ENCODE measurements at regions not wholly inside any gene's neighbourhood (a gene's known extent, or its start where the extent isn't known, plus 50 kb on each side); places are given as distances from the start of the nearest gene placed in this dataset.

DNA sequence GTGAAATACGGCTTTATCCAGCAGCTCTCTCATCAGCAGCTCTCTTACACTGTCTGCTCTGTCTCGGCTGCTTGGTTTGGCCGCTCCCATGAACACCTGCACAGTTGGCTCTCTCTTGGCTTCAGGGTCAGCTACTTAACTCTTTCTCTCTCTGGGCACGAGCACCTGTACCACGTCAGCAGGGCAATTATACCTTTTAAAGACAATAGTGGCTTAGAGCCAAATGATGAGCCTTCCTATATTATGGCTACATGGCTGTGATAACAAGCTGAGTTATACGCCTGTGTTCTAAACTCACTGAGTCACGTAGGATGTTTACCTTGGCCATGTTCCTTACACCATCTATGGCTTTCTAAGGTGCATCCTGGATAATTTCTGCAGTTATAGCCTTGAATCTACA, 69.2 kb upstream of the CTNND2 start:
- no peak for DNase-seq (ENCODE audit: extremely low read depth in 1 of 11, low read depth in 9 of 11, low spot score in 4 of 11)

DNA sequence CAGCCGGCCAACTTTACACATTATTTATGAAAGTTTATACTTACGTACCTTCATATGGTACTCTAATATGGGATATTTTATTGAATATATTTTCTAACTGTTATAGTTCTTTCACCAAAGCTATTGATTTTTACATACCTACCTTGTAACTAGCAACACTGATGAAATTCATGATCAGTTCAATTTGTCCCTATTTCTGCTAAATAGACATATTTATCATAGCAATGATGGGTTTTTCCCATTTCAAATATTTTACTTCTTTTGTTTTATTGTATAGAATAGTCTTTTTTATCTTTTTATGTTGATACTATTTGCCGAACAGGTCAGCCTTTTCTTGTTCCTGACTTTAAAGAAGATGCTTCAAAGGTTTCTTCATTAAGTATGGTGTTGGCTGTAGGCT, 59.0 kb upstream of the CTNND2 start:
- no peak for DNase-seq (ENCODE audit: extremely low read depth in 1 of 11, low read depth in 9 of 11, low spot score in 4 of 11)

DNA sequence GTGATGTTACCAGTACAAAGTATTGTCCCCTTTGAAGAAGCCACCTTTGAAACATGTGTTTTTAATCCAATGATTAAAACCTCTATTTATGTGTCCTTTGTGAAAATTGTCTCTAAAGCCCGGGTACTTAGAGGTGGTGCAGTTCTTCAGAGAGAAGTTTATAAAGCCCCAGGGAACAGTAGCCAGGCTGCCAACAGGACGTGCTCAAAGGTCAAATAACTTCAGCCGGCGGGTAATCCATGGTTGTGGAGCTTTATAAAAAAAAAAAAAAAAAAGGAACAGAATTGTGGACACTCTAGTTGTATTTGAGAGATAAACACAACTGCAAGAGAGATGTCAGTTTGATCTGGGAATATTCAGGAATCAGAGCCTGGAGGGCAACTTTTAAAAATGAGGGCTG, 57.9 kb upstream of the CTNND2 start:
- no peak for DNase-seq (ENCODE audit: extremely low read depth in 1 of 11, low read depth in 9 of 11, low spot score in 4 of 11)

DNA sequence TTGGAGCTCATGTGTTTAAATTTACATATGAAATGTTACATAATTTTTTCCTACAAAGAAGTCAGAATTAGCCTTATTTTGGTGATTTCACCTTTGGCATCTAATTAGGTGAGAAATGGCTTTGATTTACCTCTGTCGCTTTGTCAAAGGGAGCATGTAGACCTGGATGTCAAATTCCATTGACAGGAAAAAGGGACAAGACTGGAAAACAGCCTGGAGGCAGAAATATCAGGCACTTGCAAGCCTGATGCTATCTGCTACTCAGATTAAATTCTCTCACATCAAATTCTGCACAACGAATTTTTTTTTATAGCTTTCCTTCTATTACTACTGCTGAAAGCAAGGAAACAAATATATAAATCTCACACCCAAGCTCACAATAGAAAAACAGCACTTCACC, 54.1 kb upstream of the CTNND2 start:
- DNase-seq (ENCODE audit: extremely low read depth in 1 of 11, low read depth in 9 of 11, low spot score in 4 of 11): no peak

DNA sequence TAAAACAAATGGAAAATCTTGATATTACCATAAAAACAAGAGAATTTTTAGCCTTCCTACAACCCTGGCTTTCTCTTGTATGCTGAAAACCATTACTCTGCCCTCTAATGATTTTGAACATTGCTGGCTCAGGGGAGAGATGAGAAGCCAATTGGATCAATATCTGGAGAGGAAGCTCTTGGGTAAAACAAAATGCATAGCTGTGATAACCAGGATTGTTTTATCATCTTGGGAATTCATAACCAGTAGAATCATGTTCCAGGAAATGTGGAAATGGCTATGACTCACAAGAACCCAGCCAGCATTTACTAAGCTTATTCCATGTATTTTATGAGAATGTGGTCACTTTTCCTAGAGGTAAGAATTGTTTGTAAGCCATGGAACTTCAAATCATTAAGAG, 51.1 kb upstream of the CTNND2 start:
- no peak for DNase-seq (ENCODE audit: extremely low read depth in 1 of 11, low read depth in 9 of 11, low spot score in 4 of 11)

Data from renal cortex interstitium (tissue), 11 donors.